Sigmoid colon (tissue), 4 donors: ENCODE measurements at regions not wholly inside any gene's neighbourhood (a gene's known extent, or its start where the extent isn't known, plus 50 kb on each side); places are given as distances from the start of the nearest gene placed in this dataset.

Experiments
- EP300 ChIP-seq, 4 donors: sonication (generic); formaldehyde crosslinking; IDR thresholded peaks; one replicate each; pipeline ENCODE4 v1.6.1; 2017; ENCODE audit warnings: antibody characterized with exemption in 4 of 4
- POLR2A ChIP-seq, 2 donors: fragments of 450-650 bp; IDR thresholded peaks; one replicate each; pipeline ENCODE4 v1.6.1; 2016; ENCODE audit warnings: antibody characterized with exemption in 2 of 2, mild to moderate bottlenecking in 2 of 2, moderate library complexity in 2 of 2
- TF ChIP-seq, protein P1 (sequence below), 4 experiments: fragments of 450-650 bp in 3 of 4; fragments of 200-600 bp in 1 of 4; IDR thresholded peaks; one replicate each; pipeline ENCODE4 v1.5.1; 2016 to 2019; ENCODE audit warnings: antibody characterized with exemption in 4 of 4, mild to moderate bottlenecking in 3 of 4, moderate library complexity in 2 of 4

DNA sequence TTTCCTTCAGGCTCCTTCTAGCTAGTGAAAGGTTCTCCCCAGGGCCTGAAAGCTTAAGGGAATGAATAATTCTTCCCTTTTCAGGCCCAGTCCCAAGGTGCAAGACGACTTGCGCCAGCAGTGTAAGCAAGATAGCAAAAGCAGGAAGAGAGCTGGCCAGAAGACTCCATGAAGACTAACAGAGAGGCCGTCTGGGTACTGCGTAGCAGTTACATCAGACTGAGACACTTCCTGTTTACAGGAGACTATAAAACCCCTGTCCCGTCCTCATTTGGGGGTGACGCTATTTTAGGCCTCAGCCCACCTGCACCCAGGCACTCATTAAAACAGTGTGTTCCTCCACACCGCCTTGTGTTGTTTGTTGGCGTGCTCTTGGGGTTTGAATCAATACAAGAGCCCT lies 90.7 kb upstream of the MOCS2 start:
- TF ChIP-seq EP300 (IDR thresholded peaks at IDR 0.05) (no peak), POLR2A (IDR thresholded peaks at IDR 0.05) (no peak)
- TF ChIP-seq, protein P1, sequence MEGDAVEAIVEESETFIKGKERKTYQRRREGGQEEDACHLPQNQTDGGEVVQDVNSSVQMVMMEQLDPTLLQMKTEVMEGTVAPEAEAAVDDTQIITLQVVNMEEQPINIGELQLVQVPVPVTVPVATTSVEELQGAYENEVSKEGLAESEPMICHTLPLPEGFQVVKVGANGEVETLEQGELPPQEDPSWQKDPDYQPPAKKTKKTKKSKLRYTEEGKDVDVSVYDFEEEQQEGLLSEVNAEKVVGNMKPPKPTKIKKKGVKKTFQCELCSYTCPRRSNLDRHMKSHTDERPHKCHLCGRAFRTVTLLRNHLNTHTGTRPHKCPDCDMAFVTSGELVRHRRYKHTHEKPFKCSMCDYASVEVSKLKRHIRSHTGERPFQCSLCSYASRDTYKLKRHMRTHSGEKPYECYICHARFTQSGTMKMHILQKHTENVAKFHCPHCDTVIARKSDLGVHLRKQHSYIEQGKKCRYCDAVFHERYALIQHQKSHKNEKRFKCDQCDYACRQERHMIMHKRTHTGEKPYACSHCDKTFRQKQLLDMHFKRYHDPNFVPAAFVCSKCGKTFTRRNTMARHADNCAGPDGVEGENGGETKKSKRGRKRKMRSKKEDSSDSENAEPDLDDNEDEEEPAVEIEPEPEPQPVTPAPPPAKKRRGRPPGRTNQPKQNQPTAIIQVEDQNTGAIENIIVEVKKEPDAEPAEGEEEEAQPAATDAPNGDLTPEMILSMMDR (IDR thresholded peaks at IDR 0.05), result no peak
